K562 (cell line): ENCODE measurements at regions not wholly inside any gene's neighbourhood (a gene's known extent, or its start where the extent isn't known, plus 50 kb on each side); places are given as distances from the start of the nearest gene placed in this dataset.

ENCODE experiments used
- COPS2 ChIP-seq: fragments of 450-650 bp; conservative IDR thresholded peaks from 2 replicates; pipeline ENCODE4 v1.6.1; 2016; ENCODE audit warnings: mild to moderate bottlenecking, moderate library complexity
- FOXP4 ChIP-seq: sonication (generic); formaldehyde crosslinking; IDR thresholded peaks from 2 replicates; pipeline ENCODE4 v1.8.0; 2022; ENCODE audit warnings: mild to moderate bottlenecking, missing genetic modification reagents, borderline replicate concordance
- MITF ChIP-seq: IDR thresholded peaks from 2 replicates; pipeline ENCODE4 v1.6.1; 2014; ENCODE audit warnings: antibody characterized with exemption
- REST ChIP-seq, 2 experiments: fragments of 450-650 bp; formaldehyde crosslinking in 1 of 2; IDR thresholded peaks; 2 replicates each; pipeline versions ENCODE4 v1.4.0 to v1.6.1; 2014 to 2020; ENCODE audit warnings: mild to moderate bottlenecking in 2 of 2, borderline replicate concordance in 1 of 2, low read depth in 1 of 2
- YY1 ChIP-seq, 3 experiments: IDR thresholded peaks; 2 replicates each; pipeline ENCODE4 v1.6.1; 2011; ENCODE audit warnings: low read length in 2 of 3, mild to moderate bottlenecking in 2 of 3, moderate library complexity in 2 of 3, borderline replicate concordance in 1 of 3, control low read depth in 1 of 3, low read depth in 1 of 3; ENCODE audit not compliant: insufficient read depth in 3 of 3, insufficient replicate concordance in 2 of 3, control insufficient read depth in 1 of 3, insufficient read length in 1 of 3; ENCODE audit errors: extremely low read depth in 1 of 3
- ZNF316 ChIP-seq: fragments of 450-650 bp; IDR thresholded peaks from 2 replicates; pipeline ENCODE4 v1.6.1; 2016
- ZNF778 ChIP-seq: fragments of 450-650 bp; formaldehyde crosslinking; IDR thresholded peaks from 2 replicates; pipeline ENCODE4 v1.4.0; 2020; ENCODE audit warnings: mild to moderate bottlenecking, moderate library complexity

- no peak for TF ChIP-seq REST (IDR thresholded peaks at IDR 0.05; ENCODE audit: borderline replicate concordance)
- no peak for TF ChIP-seq REST (CRISPR knock-in tag; IDR thresholded peaks at IDR 0.05; ENCODE audit: low read depth)
- no peak for TF ChIP-seq FOXP4 (CRISPR knock-in tag)
- no peak for TF ChIP-seq COPS2
- no peak for TF ChIP-seq MITF
- no peak for TF ChIP-seq ZNF316
- TF ChIP-seq ZNF778 (CRISPR knock-in tag) = no peak
- TF ChIP-seq YY1 (IDR thresholded peaks at IDR 0.05; ENCODE audit: borderline replicate concordance in 1 of 3, control insufficient read depth in 1 of 3, extremely low read depth in 1 of 3, insufficient read depth in 3 of 3, insufficient read length in 1 of 3, insufficient replicate concordance in 2 of 3, low read depth in 1 of 3, low read length in 2 of 3) = no peak
Measured at GRCh38 chr11:82004537-82005213, 729.0 kb downstream of the FAM181B start (continued).
